Activated CD4-positive, alpha-beta T cell treated with anti-CD3 and anti-CD28 coated beads for 36 hours (primary cell): ENCODE measurements at regions not wholly inside any gene's neighbourhood (a gene's known extent, or its start where the extent isn't known, plus 50 kb on each side); places are given as distances from the start of the nearest gene placed in this dataset.
"Not testable (repeated sequence)": the region's sequence is repeated elsewhere in the genome, so short reads cannot be mapped to it uniquely, and the experiment has no call there.

Experiments used
- ATAC-seq: fragments of 200-7000 bp; cut with Tn5 transposase; one replicate; pipeline ENCODE4 v1.10.0; 2021; ENCODE audit warnings: mild to moderate bottlenecking, moderate library complexity
- CTCF ChIA-PET: fragments of 350-600 bp; sonication (Branson Sonifier 250); formaldehyde crosslinking; loops from one replicate; lab custom pipeline; 2021; ENCODE audit warnings: antibody characterized with exemption; lab: Charles Lee
- POLR2A ChIA-PET: fragments of 350-600 bp; sonication (Branson Sonifier 250); formaldehyde crosslinking; loops from one replicate; lab custom pipeline; 2021; ENCODE audit warnings: antibody characterized with exemption, inconsistent platforms; lab: Charles Lee
- DNase-seq: peaks from one replicate; pipeline ENCODE4 v3.0.0-alpha.2; 2020
- H3K27ac Mint-ChIP-seq: one replicate; pipeline ENCODE4 v1.8.0; 2021; ENCODE audit warnings: mixed read lengths
- H3K27me3 Mint-ChIP-seq: one replicate; pipeline ENCODE4 v1.8.0; 2021; ENCODE audit warnings: mixed read lengths
- H3K36me3 Mint-ChIP-seq: one replicate; pipeline ENCODE4 v1.8.0; 2021; ENCODE audit warnings: low read depth, mixed read lengths
- H3K4me1 Mint-ChIP-seq: one replicate; pipeline ENCODE4 v1.8.0; 2021; ENCODE audit warnings: mixed read lengths
- H3K4me3 Mint-ChIP-seq: one replicate; pipeline ENCODE4 v1.8.0; 2021; ENCODE audit warnings: mild to moderate bottlenecking, moderate library complexity, mixed read lengths
- H3K9me3 Mint-ChIP-seq: one replicate; pipeline ENCODE4 v1.8.0; 2021; ENCODE audit warnings: low read depth, mixed read lengths
- intact Hi-C, 2 experiments: fragments of 100-400 bp; cut with DNase I in 1 of 2; cut with micrococcal nuclease in 1 of 2; formaldehyde crosslinking; loops; one replicate each; pipeline versions ENCODE4 v1.14.2 to v1.15.1; 2022 to 2024; cut with DNase I, micrococcal nuclease

- DNase-seq (no peak), ATAC-seq (no peak)
- Mint-ChIP-seq H3K27me3 (no peaks in the 10 kb centered on the region), H3K27ac (no peak overlapping the region), H3K4me1 (no peaks in the 10 kb centered on the region), H3K4me3 (no peak overlapping the region), H3K36me3 (no peaks in the 10 kb centered on the region), H3K9me3 (peaks cover 13% of the 10 kb centered on the region)
- intact Hi-C loops = no loop called here
- ChIA-PET CTCF (no interaction called here), POLR2A (no interaction called here)
These were observed 975.2 kb upstream of the AUTS2 start for GRCh38 chr7:68623030-68623429.

- no peaks in the 10 kb centered on the region for H3K27me3 Mint-ChIP-seq
- DNase-seq = no peak
- no peak for ATAC-seq
- H3K4me1 Mint-ChIP-seq = no peaks in the 10 kb centered on the region
- CTCF ChIA-PET = no interaction called here
- no peak overlapping the region for H3K4me3 Mint-ChIP-seq
- intact Hi-C loops = no loop called here
- H3K9me3 Mint-ChIP-seq = peaks cover 20% of the 10 kb centered on the region
- POLR2A ChIA-PET = no interaction called here
- H3K36me3 Mint-ChIP-seq = no peaks in the 10 kb centered on the region
- H3K27ac Mint-ChIP-seq = no peak overlapping the region
These were observed 970.9 kb upstream of the AUTS2 start for GRCh38 chr7:68627247-68627864.

GRCh38 chr7:68630914-68631313, 967.4 kb upstream of the AUTS2 start:
- intact Hi-C loops, ATAC-seq, DNase-seq, H3K36me3 Mint-ChIP-seq, H3K4me1 Mint-ChIP-seq, H3K27me3 Mint-ChIP-seq, POLR2A ChIA-PET, H3K4me3 Mint-ChIP-seq, H3K27ac Mint-ChIP-seq: not testable (repeated sequence)
- CTCF ChIA-PET = interaction anchor here (0.6 kb wide), 1 partner anchor 1030 kb away, joined by 3 read pairs; no protein-coding TSS in a partner anchor
- peaks cover 14% of the 10 kb centered on the region for H3K9me3 Mint-ChIP-seq

GRCh38 chr7:68640103-68640502, 958.2 kb upstream of the AUTS2 start:
- no peak overlapping the region for H3K4me3 Mint-ChIP-seq
- H3K9me3 Mint-ChIP-seq = peaks cover 13% of the 10 kb centered on the region
- ATAC-seq (no peak), DNase-seq (no peak)
- H3K4me1 Mint-ChIP-seq = no peaks in the 10 kb centered on the region
- intact Hi-C loops = no loop called here
- ChIA-PET CTCF (no interaction called here), POLR2A (no interaction called here)
- no peaks in the 10 kb centered on the region for H3K36me3 Mint-ChIP-seq
- no peaks in the 10 kb centered on the region for H3K27me3 Mint-ChIP-seq
- no peak overlapping the region for H3K27ac Mint-ChIP-seq

- Mint-ChIP-seq H3K9me3 (peaks cover 13% of the 10 kb centered on the region), H3K4me1 (no peaks in the 10 kb centered on the region), H3K27ac (no peak overlapping the region), H3K27me3 (no peaks in the 10 kb centered on the region), H3K4me3 (no peak overlapping the region), H3K36me3 (no peaks in the 10 kb centered on the region)
- DNase-seq (no peak), ATAC-seq (no peak)
- CTCF ChIA-PET = no interaction called here
- intact Hi-C loops = no loop called here
- POLR2A ChIA-PET = no interaction called here
These were observed 955.5 kb upstream of the AUTS2 start for GRCh38 chr7:68642727-68643126.

GRCh38 chr7:68663392-68663791, 934.9 kb upstream of the AUTS2 start:
- no peak overlapping the region for H3K27ac Mint-ChIP-seq
- H3K4me3 Mint-ChIP-seq = no peak overlapping the region
- H3K9me3 Mint-ChIP-seq = peaks cover 6% of the 10 kb centered on the region
- H3K36me3 Mint-ChIP-seq = no peaks in the 10 kb centered on the region
- no peaks in the 10 kb centered on the region for H3K27me3 Mint-ChIP-seq
- ChIA-PET CTCF (no interaction called here), POLR2A (no interaction called here)
- intact Hi-C loops = no loop called here
- DNase-seq (no peak), ATAC-seq (no peak)
- H3K4me1 Mint-ChIP-seq = no peaks in the 10 kb centered on the region

- CTCF ChIA-PET = no interaction called here
- no peaks in the 10 kb centered on the region for H3K36me3 Mint-ChIP-seq
- H3K27me3 Mint-ChIP-seq = no peaks in the 10 kb centered on the region
- ATAC-seq (no peak), DNase-seq (no peak)
- no peak overlapping the region for H3K27ac Mint-ChIP-seq
- peaks cover 8% of the 10 kb centered on the region for H3K9me3 Mint-ChIP-seq
- no peak overlapping the region for H3K4me3 Mint-ChIP-seq
- intact Hi-C loops = no loop called here
- POLR2A ChIA-PET = no interaction called here
- no peaks in the 10 kb centered on the region for H3K4me1 Mint-ChIP-seq
These were observed 927.2 kb upstream of the AUTS2 start for GRCh38 chr7:68671046-68671445.

GRCh38 chr7:68671671-68672070, 926.6 kb upstream of the AUTS2 start:
- H3K4me1 Mint-ChIP-seq = no peaks in the 10 kb centered on the region
- H3K27me3 Mint-ChIP-seq = no peaks in the 10 kb centered on the region

GRCh38 chr7:68674826-68675225, 923.4 kb upstream of the AUTS2 start:
- H3K4me1 Mint-ChIP-seq = no peaks in the 10 kb centered on the region
- H3K27ac Mint-ChIP-seq = no peak overlapping the region
- H3K4me3 Mint-ChIP-seq = no peak overlapping the region
- ATAC-seq = no peak
- no peaks in the 10 kb centered on the region for H3K27me3 Mint-ChIP-seq
- DNase-seq = no peak
- peaks cover 8% of the 10 kb centered on the region for H3K9me3 Mint-ChIP-seq
- intact Hi-C loops = no loop called here
- CTCF ChIA-PET = no interaction called here
- POLR2A ChIA-PET = no interaction called here
- H3K36me3 Mint-ChIP-seq = no peaks in the 10 kb centered on the region

More at GRCh38 chr7:68671671-68672070, 926.6 kb upstream of the AUTS2 start:
- no peak for ATAC-seq
- Mint-ChIP-seq H3K36me3 (no peaks in the 10 kb centered on the region), H3K9me3 (peaks cover 8% of the 10 kb centered on the region), H3K4me3 (no peak overlapping the region), H3K27ac (no peak overlapping the region)
- POLR2A ChIA-PET = no interaction called here
- DNase-seq = no peak
- intact Hi-C loops = no loop called here
- CTCF ChIA-PET = no interaction called here

GRCh38 chr7:68676813-68677535, 921.3 kb upstream of the AUTS2 start:
- no peak overlapping the region for H3K27ac Mint-ChIP-seq
- ChIA-PET POLR2A (no interaction called here), CTCF (no interaction called here)
- no peaks in the 10 kb centered on the region for H3K36me3 Mint-ChIP-seq
- no peaks in the 10 kb centered on the region for H3K27me3 Mint-ChIP-seq
- peaks cover 7% of the 10 kb centered on the region for H3K9me3 Mint-ChIP-seq
- DNase-seq (no peak), ATAC-seq (no peak)
- intact Hi-C loops = no loop called here
- no peaks in the 10 kb centered on the region for H3K4me1 Mint-ChIP-seq
- no peak overlapping the region for H3K4me3 Mint-ChIP-seq

- intact Hi-C loops = no loop called here
- no peak overlapping the region for H3K4me3 Mint-ChIP-seq
- H3K27ac Mint-ChIP-seq = no peak overlapping the region
- no peaks in the 10 kb centered on the region for H3K36me3 Mint-ChIP-seq
- H3K27me3 Mint-ChIP-seq = no peaks in the 10 kb centered on the region
- ChIA-PET CTCF (no interaction called here), POLR2A (no interaction called here)
- H3K4me1 Mint-ChIP-seq = no peaks in the 10 kb centered on the region
- no peak for DNase-seq
- ATAC-seq = no peak
- H3K9me3 Mint-ChIP-seq = peaks cover 10% of the 10 kb centered on the region
These were observed 920.1 kb upstream of the AUTS2 start for GRCh38 chr7:68678196-68678595.

- Mint-ChIP-seq H3K27me3 (no peaks in the 10 kb centered on the region), H3K9me3 (peaks cover 8% of the 10 kb centered on the region), H3K27ac (no peak overlapping the region), H3K36me3 (no peaks in the 10 kb centered on the region), H3K4me3 (no peak overlapping the region), H3K4me1 (no peaks in the 10 kb centered on the region)
- intact Hi-C loops = no loop called here
- POLR2A ChIA-PET = no interaction called here
- DNase-seq (no peak), ATAC-seq (no peak)
- CTCF ChIA-PET = no interaction called here
These were observed 918.6 kb upstream of the AUTS2 start for GRCh38 chr7:68679459-68680234.
